EL (cell line): ENCODE measurements at regions not wholly inside any gene's neighbourhood (a gene's known extent, or its start where the extent isn't known, plus 50 kb on each side); places are given as distances from the start of the nearest gene placed in this dataset.
"Not testable (repeated sequence)": the region's sequence is repeated elsewhere in the genome, so short reads cannot be mapped to it uniquely, and the experiment has no call there.

Experiments
- DNase-seq: peaks from one replicate; pipeline ENCODE4 v3.0.0-alpha.2; 2016

GRCh38 chr7:149561072-149561471 lies 63.5 kb upstream of the ZNF746 start:
- no peak for DNase-seq

- peak; percentile 39 for DNase-seq
Observed at GRCh38 chr7:149559711-149560110, 62.1 kb upstream of the ZNF746 start.

GRCh38 chr7:149558149-149558861 lies 60.7 kb upstream of the ZNF746 start:
- peak; percentile 51 for DNase-seq

GRCh38 chr7:149556525-149556924 lies 58.9 kb upstream of the ZNF746 start:
- DNase-seq: not testable (repeated sequence)

GRCh38 chr7:149554821-149555220 lies 57.2 kb upstream of the ZNF746 start:
- DNase-seq: not testable (repeated sequence)

- not testable (repeated sequence) for DNase-seq
Observed at GRCh38 chr7:149553991-149554390, 56.4 kb upstream of the ZNF746 start.

GRCh38 chr7:149552799-149553198 lies 55.2 kb upstream of the ZNF746 start:
- DNase-seq: no peak
